GM18858 (cell line): ENCODE measurements at regions not wholly inside any gene's neighbourhood (a gene's known extent, or its start where the extent isn't known, plus 50 kb on each side); places are given as distances from the start of the nearest gene placed in this dataset.
"Not testable (repeated sequence)": the region's sequence is repeated elsewhere in the genome, so short reads cannot be mapped to it uniquely, and the experiment has no call there.

Experiments
- ATAC-seq: cut with Tn5 transposase; IDR thresholded peaks from one replicate; pipeline ENCODE4 v1.9.1; 2021; ENCODE audit not compliant: unreplicated experiment

DNA sequence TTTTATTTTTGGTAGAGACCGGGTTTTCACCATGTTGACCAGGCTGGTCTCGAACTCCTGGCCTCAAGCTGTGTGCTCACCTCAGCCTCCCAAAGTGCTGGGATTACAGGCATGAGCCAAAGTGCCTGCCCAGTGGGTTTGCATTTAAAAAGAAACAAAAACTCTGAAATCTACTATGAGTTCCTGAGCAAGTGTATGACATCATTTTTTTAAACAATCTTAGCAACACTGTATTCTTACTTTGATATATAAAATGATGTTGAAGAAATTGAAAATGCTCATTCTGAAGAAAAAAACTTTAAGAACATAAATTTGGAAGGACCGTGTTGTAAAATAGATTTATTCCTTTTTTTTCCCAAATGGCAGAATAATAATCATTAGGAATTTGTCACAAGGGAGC is 1199.7 kb downstream of the DIAPH3 start:
- ATAC-seq = no peak

- ATAC-seq = no peak
Measured at GRCh38 chr13:58977085-58977484, 1186.6 kb downstream of the DIAPH3 start.

DNA sequence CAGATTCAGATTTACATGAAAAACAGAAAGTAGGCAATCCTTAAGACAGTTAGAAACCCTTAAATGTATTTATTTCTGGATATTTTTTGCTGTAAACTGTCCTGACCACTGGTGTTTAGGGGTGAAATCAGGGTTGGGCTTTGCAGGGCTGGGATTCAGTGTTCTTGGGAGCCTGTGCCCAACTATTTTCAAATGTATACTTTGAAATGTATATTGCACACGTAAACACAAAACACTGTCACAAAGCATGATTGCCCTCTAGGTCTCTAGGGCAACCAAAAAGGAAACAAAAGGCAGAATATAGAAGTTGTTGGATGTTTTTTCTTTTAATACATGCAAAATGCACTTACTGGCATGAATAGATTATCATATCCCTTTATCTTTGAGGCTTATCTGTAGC is 1185.4 kb downstream of the DIAPH3 start:
- no peak for ATAC-seq

GRCh38 chr13:58979851-58980250 is 1183.9 kb downstream of the DIAPH3 start:
- ATAC-seq = no peak

DNA sequence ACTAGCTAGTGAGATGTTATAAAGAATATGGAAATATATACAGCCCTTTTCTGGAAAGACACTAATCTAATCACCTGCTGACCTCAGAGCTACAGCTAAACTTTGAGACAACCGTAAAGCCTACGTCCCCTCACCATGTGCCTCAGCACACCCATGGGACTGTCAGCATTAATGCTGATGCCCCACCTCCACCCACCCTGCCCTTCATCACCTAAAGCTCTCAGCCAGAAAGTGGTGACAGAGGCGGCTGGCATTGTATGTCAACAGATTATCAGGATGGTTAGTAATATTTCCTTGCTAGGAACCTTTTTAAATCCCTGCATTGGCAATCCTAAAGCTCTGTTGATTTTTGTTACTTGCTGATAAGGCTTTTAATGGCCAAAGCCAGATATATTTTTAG is 1177.9 kb downstream of the DIAPH3 start:
- no peak for ATAC-seq

GRCh38 chr13:58989556-58989955 is 1174.2 kb downstream of the DIAPH3 start:
- no peak for ATAC-seq

DNA sequence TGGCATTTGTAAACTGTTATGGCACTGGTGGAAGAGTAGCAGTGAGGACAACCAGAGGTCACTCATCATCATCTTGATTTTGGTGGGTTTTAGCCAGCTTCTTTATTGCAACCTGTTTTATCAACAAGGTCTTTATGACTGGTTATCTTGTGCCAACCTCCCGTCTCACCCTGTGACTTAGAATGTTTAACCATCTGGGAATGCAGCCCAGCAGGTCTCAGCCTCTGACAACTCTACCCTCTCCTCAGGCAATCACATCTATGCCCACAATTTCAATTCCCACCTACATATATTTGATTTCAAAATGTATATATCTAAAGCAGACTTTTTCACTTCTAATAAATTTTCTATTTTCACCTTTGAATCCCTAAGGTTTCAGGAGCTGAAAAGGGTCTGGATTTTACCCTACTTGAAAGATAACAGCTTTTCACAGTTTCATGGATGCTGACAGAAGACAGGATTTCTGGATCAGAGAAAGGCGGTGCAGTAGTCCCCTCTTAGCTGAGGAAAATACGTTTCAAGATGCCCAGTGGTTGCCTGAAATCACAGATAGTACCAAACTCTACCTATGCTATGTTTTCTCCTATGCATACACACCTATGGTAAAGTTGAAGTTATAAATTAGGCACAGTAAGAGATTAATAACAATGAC is 1171.8 kb downstream of the DIAPH3 start:
- ATAC-seq = no peak

GRCh38 chr13:58992478-58993042 is 1171.2 kb downstream of the DIAPH3 start:
- peak; percentile 55 for ATAC-seq

DNA sequence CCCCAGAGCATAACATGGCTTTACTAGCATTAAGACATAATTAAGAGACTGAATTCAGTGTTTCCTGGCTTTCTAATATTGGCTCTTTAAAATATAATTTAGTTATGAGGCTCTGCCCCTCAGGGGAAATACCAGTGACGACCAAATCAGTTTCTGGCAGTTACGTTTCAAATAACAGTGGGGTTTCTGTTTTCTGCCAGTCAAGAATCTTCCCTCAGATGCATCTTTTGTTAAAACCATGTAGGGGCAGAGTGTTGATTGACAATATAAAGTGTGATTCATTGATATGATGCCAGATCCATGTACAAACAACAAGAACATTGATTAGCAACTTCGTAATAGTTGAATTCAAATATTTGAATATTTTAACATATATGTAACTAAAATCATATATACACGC is 1169.7 kb downstream of the DIAPH3 start:
- ATAC-seq = no peak

- ATAC-seq = no peak
Measured at GRCh38 chr13:58994777-58995176, 1169.0 kb downstream of the DIAPH3 start.

- no peak for ATAC-seq
Measured at GRCh38 chr13:58998716-58999115, 1165.0 kb downstream of the DIAPH3 start.

DNA sequence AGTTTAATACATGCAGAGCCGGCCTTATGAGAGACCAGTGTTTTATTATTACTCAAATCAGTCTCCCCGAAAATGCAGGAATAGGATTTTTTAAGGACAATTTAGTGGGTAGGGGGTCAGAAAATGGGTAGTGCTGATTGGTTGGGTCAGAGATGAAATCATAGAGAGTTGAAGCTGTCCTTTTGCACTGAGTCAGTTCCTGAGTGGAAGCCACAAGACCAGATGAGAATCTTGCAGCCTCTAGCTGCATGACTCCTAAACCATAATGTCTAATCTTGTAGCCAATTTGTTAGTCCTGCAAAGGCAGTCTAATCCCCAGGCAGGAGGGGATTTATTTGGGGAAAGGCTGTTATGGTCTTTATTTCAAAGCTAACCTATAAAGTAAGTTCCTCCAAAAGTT is 1163.9 kb downstream of the DIAPH3 start:
- no peak for ATAC-seq

GRCh38 chr13:59000770-59001169 is 1163.0 kb downstream of the DIAPH3 start:
- no peak for ATAC-seq

DNA sequence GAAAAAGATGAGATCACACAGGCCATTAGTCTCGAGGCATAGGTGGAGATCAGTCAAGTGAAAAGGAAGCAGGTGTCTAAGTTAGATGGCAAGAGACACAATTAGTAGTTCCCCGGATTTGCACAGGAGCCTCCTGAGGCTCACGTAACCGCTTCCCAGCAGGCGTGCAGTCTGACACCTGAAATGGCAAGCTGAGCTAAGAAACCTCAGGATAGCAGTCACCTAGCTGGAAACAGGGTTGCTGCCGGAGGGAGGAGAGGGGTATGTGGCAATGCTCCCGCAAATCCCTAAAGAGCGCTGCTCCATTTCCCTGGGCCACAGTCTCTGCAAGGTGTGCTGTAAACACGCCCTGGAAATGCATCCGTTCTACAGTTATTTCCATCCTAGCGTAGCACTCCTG is 1151.0 kb downstream of the DIAPH3 start:
- ATAC-seq = no peak

- no peak for ATAC-seq
Measured at GRCh38 chr13:59016250-59016649, 1147.5 kb downstream of the DIAPH3 start.

- ATAC-seq = no peak
Measured at GRCh38 chr13:59024434-59024833, 1139.3 kb downstream of the DIAPH3 start.

DNA sequence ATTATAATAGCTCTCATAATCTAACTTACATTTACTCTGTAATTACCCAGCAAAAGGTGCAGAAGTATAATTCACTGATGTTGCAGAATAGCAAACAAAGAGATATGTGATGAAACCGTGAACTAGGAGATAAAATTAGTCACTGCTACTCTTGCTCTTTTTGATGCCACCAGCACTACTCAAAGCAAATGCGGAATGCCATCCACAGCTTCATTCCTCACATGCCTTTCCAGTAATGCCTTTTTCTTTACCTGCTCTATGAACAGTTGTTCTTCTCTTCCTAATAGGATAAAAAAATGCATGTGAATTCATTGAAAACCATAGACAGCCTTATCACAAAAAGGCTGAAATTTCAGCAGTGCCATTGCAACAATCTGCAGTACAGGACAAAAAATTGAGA is 1129.5 kb downstream of the DIAPH3 start:
- no peak for ATAC-seq

DNA sequence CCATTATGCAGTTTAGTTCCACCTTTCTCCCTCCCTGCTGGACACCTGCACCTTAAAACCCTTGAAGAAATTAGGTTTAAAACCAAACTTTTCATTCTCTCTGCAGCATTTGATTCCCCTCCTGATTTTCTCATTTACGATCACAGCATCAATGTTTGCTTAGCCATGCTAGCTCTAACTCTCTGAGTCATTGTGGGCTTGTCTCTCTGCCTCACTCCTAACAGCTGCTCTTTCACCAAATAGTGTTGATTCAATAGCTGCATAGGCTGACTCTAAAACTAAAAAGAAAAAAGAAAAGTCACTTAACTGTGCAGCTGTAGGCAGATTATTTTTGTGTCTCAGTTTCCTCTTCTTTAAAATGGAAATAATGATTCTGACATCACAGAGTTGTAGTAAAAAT is 1124.9 kb downstream of the DIAPH3 start:
- no peak for ATAC-seq

- ATAC-seq = no peak
Measured at GRCh38 chr13:59043016-59043415, 1120.7 kb downstream of the DIAPH3 start.

DNA sequence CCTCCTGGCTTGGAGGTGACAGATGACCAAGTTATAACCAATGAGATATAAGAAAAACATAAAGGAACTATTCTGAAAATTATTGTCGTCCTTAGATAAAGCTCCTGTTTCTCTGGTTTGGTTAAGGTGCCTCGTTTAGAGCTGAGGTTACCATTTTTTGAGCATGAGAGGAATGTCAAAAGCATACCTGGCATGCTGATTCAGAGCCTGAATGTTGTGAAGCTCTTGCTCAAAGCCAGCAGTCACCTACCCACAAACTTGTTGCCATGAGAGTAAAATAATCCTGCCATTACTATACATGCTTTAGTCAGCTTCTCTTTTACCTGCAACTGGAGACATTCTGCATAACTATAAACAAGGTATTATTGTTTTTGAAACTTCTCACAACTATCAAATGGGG is 1116.2 kb downstream of the DIAPH3 start:
- ATAC-seq = no peak

- no peak for ATAC-seq
Measured at GRCh38 chr13:59061621-59062020, 1102.1 kb downstream of the DIAPH3 start.

- ATAC-seq = no peak
Measured at GRCh38 chr13:59064042-59064441, 1099.7 kb downstream of the DIAPH3 start.

- ATAC-seq = not testable (repeated sequence)
Measured at GRCh38 chr13:59076386-59076785, 1087.3 kb downstream of the DIAPH3 start.
